ENCODE measurements at regions not wholly inside any gene's neighbourhood (a gene's known extent, or its start where the extent isn't known, plus 50 kb on each side); places are given as distances from the start of the nearest gene placed in this dataset.

DNA sequence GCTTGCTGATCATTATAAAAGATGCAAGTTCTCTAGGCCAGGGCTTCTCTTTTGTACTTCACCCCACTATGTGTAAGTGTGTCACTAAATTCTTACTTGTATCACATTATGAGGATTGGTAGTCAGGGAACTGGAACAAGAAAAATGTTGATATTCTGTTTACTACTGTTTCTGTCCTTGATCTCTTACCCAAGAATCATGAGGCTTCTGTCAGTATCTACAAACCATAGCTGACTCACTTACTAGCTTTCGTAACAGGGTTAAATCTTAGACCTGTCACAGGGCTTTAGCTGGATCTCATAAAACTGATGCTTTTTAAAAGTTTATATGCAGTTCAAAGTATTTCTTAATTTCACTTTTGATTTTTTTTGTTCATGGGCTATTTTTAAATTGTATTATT is 681.2 kb downstream of the PLPP3 start:
- H2AFZ ChIP-seq (ENCODE audit: low read length) = no peak overlapping the region
- no peak overlapping the region for H3K4ac ChIP-seq (ENCODE audit: low read depth, low read length)
- H3K4me1 ChIP-seq (ENCODE audit: insufficient read depth, low read length) = no peaks in the 10 kb centered on the region
- H3K56ac ChIP-seq (ENCODE audit: insufficient read length, low read depth, low read length) = no peak overlapping the region
- no peak overlapping the region for H3K27ac ChIP-seq (ENCODE audit: insufficient read length, low read depth, low read length)
- Mint-ChIP-seq H3K4me1 (no peaks in the 10 kb centered on the region), H3K27me3 (ENCODE audit: low read depth) (no peaks in the 10 kb centered on the region), H3K27ac (no peak overlapping the region), H3K36me3 (ENCODE audit: insufficient read depth in 1 of 3, low read depth in 3 of 3) (no peaks in the 10 kb centered on the region), H3K4me3 (no peak overlapping the region), H3K9me3 (peaks cover 2 to 4% of the 10 kb centered on the region in 2 experiments; a peak in 3 of 5 replicates)
- no peak overlapping the region for H3K14ac ChIP-seq (ENCODE audit: insufficient read depth, low read length)
- TF ChIP-seq, protein P1, sequence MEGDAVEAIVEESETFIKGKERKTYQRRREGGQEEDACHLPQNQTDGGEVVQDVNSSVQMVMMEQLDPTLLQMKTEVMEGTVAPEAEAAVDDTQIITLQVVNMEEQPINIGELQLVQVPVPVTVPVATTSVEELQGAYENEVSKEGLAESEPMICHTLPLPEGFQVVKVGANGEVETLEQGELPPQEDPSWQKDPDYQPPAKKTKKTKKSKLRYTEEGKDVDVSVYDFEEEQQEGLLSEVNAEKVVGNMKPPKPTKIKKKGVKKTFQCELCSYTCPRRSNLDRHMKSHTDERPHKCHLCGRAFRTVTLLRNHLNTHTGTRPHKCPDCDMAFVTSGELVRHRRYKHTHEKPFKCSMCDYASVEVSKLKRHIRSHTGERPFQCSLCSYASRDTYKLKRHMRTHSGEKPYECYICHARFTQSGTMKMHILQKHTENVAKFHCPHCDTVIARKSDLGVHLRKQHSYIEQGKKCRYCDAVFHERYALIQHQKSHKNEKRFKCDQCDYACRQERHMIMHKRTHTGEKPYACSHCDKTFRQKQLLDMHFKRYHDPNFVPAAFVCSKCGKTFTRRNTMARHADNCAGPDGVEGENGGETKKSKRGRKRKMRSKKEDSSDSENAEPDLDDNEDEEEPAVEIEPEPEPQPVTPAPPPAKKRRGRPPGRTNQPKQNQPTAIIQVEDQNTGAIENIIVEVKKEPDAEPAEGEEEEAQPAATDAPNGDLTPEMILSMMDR (conservative IDR thresholded peaks at IDR 0.05) = no peak
- no peak overlapping the region for H4K8ac ChIP-seq (replicated peaks; ENCODE audit: insufficient read length, low read depth, low read length)
- H3K79me1 ChIP-seq (ENCODE audit: insufficient read depth, low read depth, low read length, poor library complexity, severe bottlenecking) = no peaks in the 10 kb centered on the region
- H3K18ac ChIP-seq (ENCODE audit: insufficient read length, low read depth, low read length) = no peak overlapping the region
- no peak overlapping the region for H2BK15ac ChIP-seq (ENCODE audit: low read depth, low read length)
- no peak overlapping the region for H2BK12ac ChIP-seq (ENCODE audit: insufficient read length, low read depth, low read length)
- no peak for DNase-seq
- H3K79me2 ChIP-seq (ENCODE audit: insufficient read depth, low read length) = no peaks in the 10 kb centered on the region
- no peaks in the 10 kb centered on the region for H3K9me3 ChIP-seq (ENCODE audit: control insufficient read depth, low read depth, low read length)
- no peak overlapping the region for H2BK5ac ChIP-seq (ENCODE audit: insufficient read length, low read length)
- H4K91ac ChIP-seq (ENCODE audit: insufficient read length, low read depth, low read length) = no peak overlapping the region
- no peak overlapping the region for H3K23ac ChIP-seq (ENCODE audit: insufficient read length, low read depth, low read length)
- no peaks in the 10 kb centered on the region for H4K20me1 ChIP-seq (ENCODE audit: control insufficient read depth, insufficient read depth, insufficient read length)
- no CpG with 5 or more reads among the region's 1 CpG for WGBS (ENCODE audit: extremely low coverage, insufficient read length, low lambda C conversion rate)
- no peak overlapping the region for H3K4me2 ChIP-seq (ENCODE audit: insufficient read depth, insufficient read length, low read length)
- H2BK20ac ChIP-seq (ENCODE audit: low read depth, low read length, poor library complexity, severe bottlenecking) = no peak overlapping the region
- H3K23me2 ChIP-seq (ENCODE audit: insufficient read length, low read depth, low read length, poor library complexity, severe bottlenecking) = no peaks in the 10 kb centered on the region
- no peak overlapping the region for H3K9ac ChIP-seq (ENCODE audit: extremely low read depth, insufficient read length, low read length)
- H3T11ph ChIP-seq (ENCODE audit: low read length) = no peak overlapping the region
- H4K5ac ChIP-seq (ENCODE audit: insufficient read length, low read depth, low read length) = no peak overlapping the region
- no peak overlapping the region for H2BK120ac ChIP-seq (ENCODE audit: low read depth, low read length, poor library complexity, severe bottlenecking)
- no peak overlapping the region for H2AK5ac ChIP-seq (ENCODE audit: insufficient read length, low read length)
- H3K27me3 ChIP-seq (ENCODE audit: insufficient read depth, low read length) = no peaks in the 10 kb centered on the region

Data from H9 (cell line).